ENCODE measurements at regions not wholly inside any gene's neighbourhood (a gene's known extent, or its start where the extent isn't known, plus 50 kb on each side); places are given as distances from the start of the nearest gene placed in this dataset.

DNA sequence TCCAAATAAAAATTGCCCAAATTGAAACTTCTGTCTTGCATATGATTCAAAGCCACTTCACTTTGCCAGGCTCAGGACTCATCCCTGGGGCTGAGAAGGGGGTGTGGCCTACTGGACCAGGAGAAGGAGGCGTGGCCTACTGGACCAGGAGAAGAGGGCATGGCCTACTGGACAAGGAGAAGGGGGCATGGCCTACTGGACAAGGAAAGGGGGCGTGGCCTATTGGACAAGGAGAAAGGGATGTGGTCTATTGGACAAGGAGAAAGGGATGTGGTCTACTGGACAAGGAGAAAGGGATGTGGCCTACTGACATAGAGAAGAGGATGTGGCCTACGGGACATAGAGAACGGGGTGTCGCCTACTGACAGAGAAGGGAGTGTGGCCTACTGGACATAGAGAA, 405.3 kb downstream of the RRAGC start:
- BruUV-seq (replicated peaks): no TSS peak
- no peaks in the 10 kb centered on the region for H3K4me1 Mint-ChIP-seq (ENCODE audit: insufficient read depth, unreplicated experiment)

DNA sequence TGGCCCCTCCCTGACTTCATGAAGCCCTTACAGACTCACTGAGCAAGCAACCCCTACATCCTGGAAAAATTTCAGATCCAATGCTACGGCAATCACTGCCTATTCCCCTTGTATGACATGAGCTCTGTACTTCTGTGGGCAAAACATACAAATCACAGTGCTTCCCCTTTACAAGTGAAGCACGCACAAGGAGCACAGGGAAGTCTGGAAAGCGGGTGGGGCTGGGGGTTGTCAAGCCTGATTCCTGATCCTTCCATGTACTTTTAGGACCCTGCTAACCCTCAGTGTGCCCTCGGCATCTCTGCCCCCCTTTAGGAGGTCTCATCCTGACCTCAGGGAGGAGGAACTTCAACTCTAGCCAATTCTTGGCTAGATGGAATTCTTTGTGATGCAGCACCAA, 405.7 kb upstream of the POU3F1 start:
- TF ChIP-seq, protein P1, sequence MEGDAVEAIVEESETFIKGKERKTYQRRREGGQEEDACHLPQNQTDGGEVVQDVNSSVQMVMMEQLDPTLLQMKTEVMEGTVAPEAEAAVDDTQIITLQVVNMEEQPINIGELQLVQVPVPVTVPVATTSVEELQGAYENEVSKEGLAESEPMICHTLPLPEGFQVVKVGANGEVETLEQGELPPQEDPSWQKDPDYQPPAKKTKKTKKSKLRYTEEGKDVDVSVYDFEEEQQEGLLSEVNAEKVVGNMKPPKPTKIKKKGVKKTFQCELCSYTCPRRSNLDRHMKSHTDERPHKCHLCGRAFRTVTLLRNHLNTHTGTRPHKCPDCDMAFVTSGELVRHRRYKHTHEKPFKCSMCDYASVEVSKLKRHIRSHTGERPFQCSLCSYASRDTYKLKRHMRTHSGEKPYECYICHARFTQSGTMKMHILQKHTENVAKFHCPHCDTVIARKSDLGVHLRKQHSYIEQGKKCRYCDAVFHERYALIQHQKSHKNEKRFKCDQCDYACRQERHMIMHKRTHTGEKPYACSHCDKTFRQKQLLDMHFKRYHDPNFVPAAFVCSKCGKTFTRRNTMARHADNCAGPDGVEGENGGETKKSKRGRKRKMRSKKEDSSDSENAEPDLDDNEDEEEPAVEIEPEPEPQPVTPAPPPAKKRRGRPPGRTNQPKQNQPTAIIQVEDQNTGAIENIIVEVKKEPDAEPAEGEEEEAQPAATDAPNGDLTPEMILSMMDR (IDR thresholded peaks at IDR 0.05; ENCODE audit: unreplicated experiment): no peak
- DNase-seq (ENCODE audit: unreplicated experiment): no peak
- CTCF ChIA-PET: interaction anchor here (0.6 kb wide), 1 partner anchor 11 kb away, joined by 3 read pairs; no protein-coding TSS in a partner anchor
- Mint-ChIP-seq H3K4me3 (ENCODE audit: unreplicated experiment) (no peak overlapping the region), H3K27ac (ENCODE audit: low read depth, unreplicated experiment) (no peak overlapping the region), H3K36me3 (ENCODE audit: insufficient read depth, unreplicated experiment) (no peaks in the 10 kb centered on the region), H3K9me3 (ENCODE audit: unreplicated experiment) (no peaks in the 10 kb centered on the region), H3K4me1 (ENCODE audit: insufficient read depth, unreplicated experiment) (no peaks in the 10 kb centered on the region), H3K27me3 (ENCODE audit: insufficient read depth, unreplicated experiment) (peaks cover 1% of the 10 kb centered on the region)
- BruUV-seq (replicated peaks): no TSS peak
- intact Hi-C loops (cut with micrococcal nuclease): no loop called here
- POLR2A ChIA-PET: no interaction called here

More for the DNA sequence above, 405.3 kb downstream of the RRAGC start:
- intact Hi-C loops (cut with micrococcal nuclease): no loop called here
- TF ChIP-seq, protein P1 (IDR thresholded peaks at IDR 0.05; ENCODE audit: unreplicated experiment): no peak
- DNase-seq (ENCODE audit: unreplicated experiment): peak; percentile 13
- no peaks in the 10 kb centered on the region for H3K9me3 Mint-ChIP-seq (ENCODE audit: unreplicated experiment)
- no peak overlapping the region for H3K27ac Mint-ChIP-seq (ENCODE audit: low read depth, unreplicated experiment)
- no peak overlapping the region for H3K4me3 Mint-ChIP-seq (ENCODE audit: unreplicated experiment)
- ChIA-PET POLR2A (no interaction called here), CTCF (no interaction called here)
- H3K27me3 Mint-ChIP-seq (ENCODE audit: insufficient read depth, unreplicated experiment): peaks cover 7% of the 10 kb centered on the region
- no peaks in the 10 kb centered on the region for H3K36me3 Mint-ChIP-seq (ENCODE audit: insufficient read depth, unreplicated experiment)

DNA sequence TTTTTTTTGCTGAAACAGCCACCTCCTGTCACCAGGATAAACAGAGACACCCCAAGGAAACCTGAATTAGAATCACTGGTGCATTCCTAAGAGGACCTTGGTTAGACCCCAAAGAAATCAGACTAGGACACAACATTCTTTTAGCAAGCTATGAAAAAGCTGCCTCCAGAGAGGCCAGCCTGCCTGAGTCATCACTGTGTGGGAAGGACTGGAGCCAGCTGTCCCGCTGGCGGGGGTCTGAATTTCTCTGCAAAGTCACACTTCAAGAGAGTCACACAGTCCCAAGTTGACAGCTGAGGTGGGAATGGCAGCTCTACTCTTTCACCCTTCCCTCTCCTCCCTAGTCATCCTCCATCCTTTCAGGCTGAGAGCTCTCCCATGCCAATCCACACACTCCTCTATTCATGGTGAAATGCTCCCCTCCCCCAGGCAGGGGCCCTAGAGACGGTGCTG, 405.0 kb upstream of the POU3F1 start:
- H3K4me3 Mint-ChIP-seq (ENCODE audit: unreplicated experiment): no peak overlapping the region
- CTCF ChIA-PET: interaction anchor here (0.6 kb wide), 1 partner anchor 270 kb away, joined by 6 read pairs; no protein-coding TSS in a partner anchor
- peaks cover 8% of the 10 kb centered on the region for H3K27me3 Mint-ChIP-seq (ENCODE audit: insufficient read depth, unreplicated experiment)
- no peaks in the 10 kb centered on the region for H3K4me1 Mint-ChIP-seq (ENCODE audit: insufficient read depth, unreplicated experiment)
- H3K27ac Mint-ChIP-seq (ENCODE audit: low read depth, unreplicated experiment): no peak overlapping the region
- POLR2A ChIA-PET: interaction anchor here (1.0 kb wide), 1 partner anchor 14 kb away, joined by 3 read pairs; no protein-coding TSS in a partner anchor
- TF ChIP-seq, protein P1 (IDR thresholded peaks at IDR 0.05; ENCODE audit: unreplicated experiment): no peak
- no TSS peak for BruUV-seq (replicated peaks)
- DNase-seq (ENCODE audit: unreplicated experiment): peak; percentile 15
- H3K9me3 Mint-ChIP-seq (ENCODE audit: unreplicated experiment): no peaks in the 10 kb centered on the region
- intact Hi-C loops (cut with micrococcal nuclease): no loop called here
- H3K36me3 Mint-ChIP-seq (ENCODE audit: insufficient read depth, unreplicated experiment): no peaks in the 10 kb centered on the region

DNA sequence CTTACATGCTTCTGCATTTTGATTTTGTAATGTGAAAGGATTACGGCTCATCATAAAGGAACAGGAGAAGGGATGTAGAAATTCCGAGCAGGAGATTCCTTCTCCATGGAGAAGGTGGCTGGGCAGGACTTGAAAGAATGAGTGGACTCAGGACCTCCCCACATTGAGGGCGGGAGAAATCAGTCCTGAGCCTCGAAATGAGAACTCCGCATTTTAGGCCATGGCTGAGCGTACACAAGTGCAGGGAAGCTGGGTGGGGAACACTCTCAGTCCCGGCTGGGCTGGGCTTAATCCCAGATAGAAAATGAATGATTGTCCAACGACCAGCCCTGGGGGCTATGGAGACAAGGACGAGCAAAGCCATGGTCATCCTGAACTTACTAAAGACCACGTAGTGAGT, 402.3 kb upstream of the POU3F1 start:
- Mint-ChIP-seq H3K36me3 (ENCODE audit: insufficient read depth, unreplicated experiment) (no peaks in the 10 kb centered on the region), H3K27me3 (ENCODE audit: insufficient read depth, unreplicated experiment) (peaks cover 25% of the 10 kb centered on the region), H3K4me1 (ENCODE audit: insufficient read depth, unreplicated experiment) (no peaks in the 10 kb centered on the region), H3K27ac (ENCODE audit: low read depth, unreplicated experiment) (no peak overlapping the region), H3K4me3 (ENCODE audit: unreplicated experiment) (no peak overlapping the region), H3K9me3 (ENCODE audit: unreplicated experiment) (no peaks in the 10 kb centered on the region)
- intact Hi-C loops (cut with micrococcal nuclease): no loop called here
- TF ChIP-seq, protein P1 (IDR thresholded peaks at IDR 0.05; ENCODE audit: unreplicated experiment): no peak
- CTCF ChIA-PET: no interaction called here
- POLR2A ChIA-PET: interaction anchor here (0.7 kb wide), 1 partner anchor 256 kb away, joined by 3 read pairs; no protein-coding TSS in a partner anchor
- BruUV-seq (replicated peaks): no TSS peak
- DNase-seq (ENCODE audit: unreplicated experiment): no peak
